WI38 (cell line): ENCODE measurements at regions not wholly inside any gene's neighbourhood (a gene's known extent, or its start where the extent isn't known, plus 50 kb on each side); places are given as distances from the start of the nearest gene placed in this dataset.
A peak's percentile ranks its signal among the peaks of the same experiment; 100 is the strongest.

Source experiments
- H3K4me3 ChIP-seq: 2 replicates; pipeline ENCODE4 v1.5.1; 2011; ENCODE audit warnings: low read depth, mild to moderate bottlenecking, control low read depth, low read length
- CTCF ChIP-seq: IDR thresholded peaks from 2 replicates; pipeline ENCODE4 v1.5.1; 2012; ENCODE audit warnings: low read depth, mild to moderate bottlenecking, control low read depth, low read length

- no peak for TF ChIP-seq CTCF
- H3K4me3 ChIP-seq = no peak overlapping the region
These were observed 561.4 kb downstream of the ZIC3 start for GRCh38 chrX:138127314-138127713.

GRCh38 chrX:138128027-138128671 lies 562.2 kb downstream of the ZIC3 start:
- H3K4me3 ChIP-seq = no peak overlapping the region
- TF ChIP-seq CTCF = peak; percentile 25

GRCh38 chrX:138150709-138151108 lies 560.8 kb downstream of the FGF13 start:
- TF ChIP-seq CTCF = no peak
- no peak overlapping the region for H3K4me3 ChIP-seq

GRCh38 chrX:138157850-138158249 lies 553.7 kb downstream of the FGF13 start:
- H3K4me3 ChIP-seq = no peak overlapping the region
- TF ChIP-seq CTCF = no peak

GRCh38 chrX:138191998-138192397 lies 519.5 kb downstream of the FGF13 start:
- H3K4me3 ChIP-seq = no peak overlapping the region
- no peak for TF ChIP-seq CTCF

- no peak overlapping the region for H3K4me3 ChIP-seq
- TF ChIP-seq CTCF = no peak
These were observed 481.8 kb downstream of the FGF13 start for GRCh38 chrX:138229718-138230117.

- no peak for TF ChIP-seq CTCF
- H3K4me3 ChIP-seq = no peak overlapping the region
These were observed 471.3 kb downstream of the FGF13 start for GRCh38 chrX:138240266-138240665.
